ENCODE measurements at regions not wholly inside any gene's neighbourhood (a gene's known extent, or its start where the extent isn't known, plus 50 kb on each side); places are given as distances from the start of the nearest gene placed in this dataset.

- TF ChIP-seq, protein P1, sequence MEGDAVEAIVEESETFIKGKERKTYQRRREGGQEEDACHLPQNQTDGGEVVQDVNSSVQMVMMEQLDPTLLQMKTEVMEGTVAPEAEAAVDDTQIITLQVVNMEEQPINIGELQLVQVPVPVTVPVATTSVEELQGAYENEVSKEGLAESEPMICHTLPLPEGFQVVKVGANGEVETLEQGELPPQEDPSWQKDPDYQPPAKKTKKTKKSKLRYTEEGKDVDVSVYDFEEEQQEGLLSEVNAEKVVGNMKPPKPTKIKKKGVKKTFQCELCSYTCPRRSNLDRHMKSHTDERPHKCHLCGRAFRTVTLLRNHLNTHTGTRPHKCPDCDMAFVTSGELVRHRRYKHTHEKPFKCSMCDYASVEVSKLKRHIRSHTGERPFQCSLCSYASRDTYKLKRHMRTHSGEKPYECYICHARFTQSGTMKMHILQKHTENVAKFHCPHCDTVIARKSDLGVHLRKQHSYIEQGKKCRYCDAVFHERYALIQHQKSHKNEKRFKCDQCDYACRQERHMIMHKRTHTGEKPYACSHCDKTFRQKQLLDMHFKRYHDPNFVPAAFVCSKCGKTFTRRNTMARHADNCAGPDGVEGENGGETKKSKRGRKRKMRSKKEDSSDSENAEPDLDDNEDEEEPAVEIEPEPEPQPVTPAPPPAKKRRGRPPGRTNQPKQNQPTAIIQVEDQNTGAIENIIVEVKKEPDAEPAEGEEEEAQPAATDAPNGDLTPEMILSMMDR (IDR thresholded peaks at IDR 0.05; ENCODE audit: control insufficient read depth, extremely low read depth, insufficient read depth), result no peak
- no peak for DNase-seq (ENCODE audit: low read depth)
- H3K4me3 ChIP-seq (ENCODE audit: low read depth, low read length), result no peak overlapping the region
Observed at GRCh38 chr12:13597837-13598236, 383.6 kb downstream of the GRIN2B start.

GRCh38 chr12:13597166-13597565, 384.2 kb downstream of the GRIN2B start:
- TF ChIP-seq, protein P1 (IDR thresholded peaks at IDR 0.05; ENCODE audit: control insufficient read depth, extremely low read depth, insufficient read depth), result no peak
- no peak for DNase-seq (ENCODE audit: low read depth)

DNA sequence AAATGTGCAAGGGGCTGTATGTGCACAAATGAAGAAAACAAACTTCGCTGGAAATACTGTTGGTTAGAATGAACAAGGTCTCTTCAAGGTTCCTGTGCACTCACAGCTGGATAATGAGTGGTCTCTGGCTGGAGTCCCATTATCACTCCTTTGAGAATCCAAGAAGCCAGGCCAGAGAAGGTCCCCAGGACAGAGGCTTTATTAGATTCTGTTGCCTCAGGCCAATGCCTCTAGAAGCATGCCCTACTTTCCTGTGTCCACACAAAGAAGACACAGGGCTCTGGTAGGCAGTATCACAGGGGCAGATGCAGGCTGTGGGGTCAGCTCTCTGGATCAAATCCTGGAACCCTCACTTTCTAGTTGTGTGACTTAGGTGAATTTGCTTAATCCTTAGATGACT, 384.7 kb downstream of the GRIN2B start:
- no peak for DNase-seq (ENCODE audit: low read depth)
- no peak overlapping the region for H3K4me3 ChIP-seq (ENCODE audit: low read depth, low read length)
- TF ChIP-seq, protein P1 (IDR thresholded peaks at IDR 0.05; ENCODE audit: control insufficient read depth, extremely low read depth, insufficient read depth), result no peak

More at GRCh38 chr12:13597166-13597565, 384.2 kb downstream of the GRIN2B start:
- H3K4me3 ChIP-seq (ENCODE audit: low read depth, low read length), result no peak overlapping the region

- H3K4me3 ChIP-seq (ENCODE audit: low read depth, low read length), result no peak overlapping the region
- DNase-seq (ENCODE audit: low read depth), result no peak
- TF ChIP-seq, protein P1 (IDR thresholded peaks at IDR 0.05; ENCODE audit: control insufficient read depth, extremely low read depth, insufficient read depth), result no peak
Observed at GRCh38 chr12:13595536-13596443, 385.6 kb downstream of the GRIN2B start.

GRCh38 chr12:13594731-13595514, 386.5 kb downstream of the GRIN2B start:
- TF ChIP-seq, protein P1 (IDR thresholded peaks at IDR 0.05; ENCODE audit: control insufficient read depth, extremely low read depth, insufficient read depth), result no peak
- H3K4me3 ChIP-seq (ENCODE audit: low read depth, low read length), result no peak overlapping the region
- no peak for DNase-seq (ENCODE audit: low read depth)

DNA sequence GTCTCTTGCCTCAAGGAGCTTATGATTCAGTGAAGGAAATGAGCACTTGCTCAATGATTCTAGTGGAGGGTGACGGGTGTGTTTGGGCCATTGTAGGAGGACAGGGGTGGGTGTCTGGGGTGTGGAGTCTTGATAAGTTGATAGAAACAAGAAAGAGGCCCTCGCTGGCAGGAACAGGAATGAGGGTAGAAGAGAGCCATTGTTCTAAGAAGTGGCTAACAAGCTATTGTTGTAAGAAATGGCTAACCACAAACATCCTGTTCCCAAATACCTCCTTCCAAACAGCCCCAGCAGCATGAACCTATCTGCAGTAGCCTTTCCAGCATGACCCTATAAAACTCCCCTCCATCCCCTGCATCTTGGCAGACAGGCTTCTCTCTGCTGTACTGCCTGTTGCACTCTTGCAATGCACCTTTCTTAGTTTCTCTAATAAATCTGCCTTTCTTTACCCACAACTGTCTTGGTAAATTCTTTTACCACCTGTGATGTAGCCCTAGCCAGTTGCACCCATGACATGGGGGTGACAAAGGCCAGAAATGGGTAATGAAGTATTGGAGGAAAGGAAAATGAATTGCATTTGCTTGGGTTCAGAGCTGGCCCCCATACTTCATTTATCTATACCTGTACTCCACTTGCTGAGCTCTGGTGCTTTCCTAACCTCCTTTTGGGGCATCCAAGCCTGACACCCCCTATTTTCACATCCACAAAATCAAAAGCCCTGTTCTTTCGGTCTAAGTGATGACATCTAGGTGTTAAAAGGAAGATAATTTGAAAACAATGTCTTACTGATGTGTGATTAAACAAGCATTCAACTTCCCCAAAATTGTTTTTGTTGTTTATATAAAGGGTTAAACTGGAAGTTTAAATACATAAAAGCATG, 389.1 kb downstream of the GRIN2B start:
- no peak for DNase-seq (ENCODE audit: low read depth)
- no peak overlapping the region for H3K4me3 ChIP-seq (ENCODE audit: low read depth, low read length)
- TF ChIP-seq, protein P1 (IDR thresholded peaks at IDR 0.05; ENCODE audit: control insufficient read depth, extremely low read depth, insufficient read depth), result no peak

Measured in LNCaP clone FGC (cell line).